Heart left ventricle (tissue), 13 donors: ENCODE measurements at regions not wholly inside any gene's neighbourhood (a gene's known extent, or its start where the extent isn't known, plus 50 kb on each side); places are given as distances from the start of the nearest gene placed in this dataset.

Experiments used
- CTCF ChIP-seq, 12 donors: fragments of 200-600 bp; sonication (generic) in 4 of 12; IDR thresholded peaks; one replicate each; pipeline versions ENCODE4 v1.5.0 to v1.8.0; 2018 to 2022; ENCODE audit warnings: antibody characterized with exemption in 12 of 12, mild to moderate bottlenecking in 5 of 12
- POLR2A ChIP-seq, 2 donors: fragments of 450-650 bp; IDR thresholded peaks; one replicate each; pipeline ENCODE4 v1.6.1; 2017; ENCODE audit warnings: antibody characterized with exemption in 2 of 2, mild to moderate bottlenecking in 2 of 2, moderate library complexity in 2 of 2
- donor health status: ischemic (EF 13 %, LVEDD 7.1; RV severe dilation, severe dysfunction).
- donor health status: DM: no; HTN: yes; CAD: no.
- donor health status: DM: no; HTN: no; CAD: no.
- donor health status: ischemic (EF 25% LVEDD 6.9; RV normal size, moderate dysfunction).
- donor health status: ischemic (EF 25% LVEDD 5.7; RV mildly dilated, moderate dysfunction).
- donor health status: ischemic (EF 35%, LVEDD 5.7; RV mildly dilated, moderate dysfunction).
- donor health status: nonischemic (EF 11% LVEDD 7.7; RV severe dilation, severe dysfunction).
- donor health status: DM: yes; HTN: yes; CAD: no.
- donor health status: PGD.
- donor health status: ischemic (EF 29% LVEDD 5.4; RV normal size, mild dysfunction).
- donor health status: nonischemic (EF 23%, LVEDD 6.1; RV moderate dilation, normal function).

GRCh38 chr2:137829251-137829650 is 135.0 kb upstream of the HNMT start:
- TF ChIP-seq POLR2A (IDR thresholded peaks at IDR 0.05): no peak
- no peak for TF ChIP-seq CTCF (IDR thresholded peaks at IDR 0.05)
